NK-92 (cell line): ENCODE measurements at regions not wholly inside any gene's neighbourhood (a gene's known extent, or its start where the extent isn't known, plus 50 kb on each side); places are given as distances from the start of the nearest gene placed in this dataset.
"Not testable (repeated sequence)": the region's sequence is repeated elsewhere in the genome, so short reads cannot be mapped to it uniquely, and the experiment has no call there.

Experiments used
- DNase-seq: peaks from one replicate; lab custom pipeline; 2025; ENCODE audit not compliant: unreplicated experiment; lab: John Stamatoyannopoulos, UW

DNA sequence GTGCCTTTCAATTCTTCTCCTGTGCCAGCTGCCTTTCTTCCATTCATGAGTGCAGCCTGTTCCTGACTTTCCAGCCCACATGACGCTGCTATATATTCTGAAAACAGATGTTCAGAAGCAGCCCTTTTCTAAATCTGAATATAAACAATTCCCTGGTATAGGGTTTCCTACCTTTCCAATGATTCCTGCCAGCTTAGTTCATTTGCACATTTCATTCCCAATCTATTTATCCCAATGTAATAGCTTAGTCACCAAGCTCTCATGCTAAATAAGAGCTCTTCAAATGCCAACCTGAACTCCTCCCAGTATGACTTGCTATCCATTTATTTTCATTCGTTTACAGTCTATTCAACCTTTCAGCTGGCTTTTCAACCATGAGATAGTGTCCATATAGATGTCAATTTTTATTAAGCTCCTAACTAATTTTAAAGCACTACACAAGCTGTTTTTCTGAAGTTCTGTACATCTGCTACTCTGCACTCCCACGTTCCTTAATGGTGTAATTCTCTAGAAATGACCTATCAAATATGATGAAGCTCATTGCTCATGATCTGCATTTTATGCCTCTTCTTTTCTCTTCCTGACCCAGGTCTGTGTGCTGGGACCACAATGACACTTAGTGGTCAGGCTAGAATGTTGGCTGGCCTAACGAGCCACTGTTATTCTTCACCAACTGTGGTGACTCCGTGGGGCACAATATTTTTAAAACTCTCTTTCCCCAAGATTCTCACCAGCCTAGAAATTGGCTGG is 605.0 kb upstream of the TBL1XR1 start:
- DNase-seq: no peak

DNA sequence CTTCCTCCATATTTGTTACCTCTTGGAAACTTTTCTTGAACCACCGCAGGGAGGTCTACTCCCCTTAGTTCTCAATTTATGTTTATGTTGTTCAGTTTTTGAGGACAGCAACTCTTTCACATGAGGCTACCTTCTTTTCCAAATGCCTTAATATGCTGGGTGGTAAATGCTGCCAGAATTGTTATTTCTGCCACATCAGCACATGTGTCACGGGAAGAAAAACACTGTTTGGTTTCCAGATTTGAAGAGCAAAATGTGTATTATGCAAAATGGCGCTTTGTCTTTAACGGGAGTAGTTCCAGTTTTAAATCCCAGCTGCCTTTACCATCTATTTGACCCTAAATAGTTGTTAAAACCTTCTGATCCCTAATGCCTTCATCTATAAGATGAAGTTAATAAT is 606.2 kb upstream of the TBL1XR1 start:
- DNase-seq: no peak

DNA sequence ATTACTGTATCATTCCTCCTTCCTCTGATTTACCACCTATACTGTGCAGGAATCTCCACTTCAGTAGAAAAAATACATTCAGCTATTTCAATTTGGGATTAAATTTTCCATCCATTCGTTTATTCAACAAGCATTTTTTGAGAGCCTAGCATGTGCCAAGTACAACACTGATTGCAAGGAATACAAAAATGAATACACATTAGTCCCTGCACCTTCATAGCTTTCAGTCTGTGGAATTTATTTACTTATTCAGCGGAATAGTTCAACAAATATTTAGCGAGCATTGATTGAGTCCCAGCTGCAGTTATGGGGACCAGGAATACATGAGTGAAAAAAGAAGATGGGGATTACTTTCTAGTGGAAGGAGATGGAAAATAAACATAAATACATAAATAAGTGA is 606.8 kb upstream of the TBL1XR1 start:
- no peak for DNase-seq

DNA sequence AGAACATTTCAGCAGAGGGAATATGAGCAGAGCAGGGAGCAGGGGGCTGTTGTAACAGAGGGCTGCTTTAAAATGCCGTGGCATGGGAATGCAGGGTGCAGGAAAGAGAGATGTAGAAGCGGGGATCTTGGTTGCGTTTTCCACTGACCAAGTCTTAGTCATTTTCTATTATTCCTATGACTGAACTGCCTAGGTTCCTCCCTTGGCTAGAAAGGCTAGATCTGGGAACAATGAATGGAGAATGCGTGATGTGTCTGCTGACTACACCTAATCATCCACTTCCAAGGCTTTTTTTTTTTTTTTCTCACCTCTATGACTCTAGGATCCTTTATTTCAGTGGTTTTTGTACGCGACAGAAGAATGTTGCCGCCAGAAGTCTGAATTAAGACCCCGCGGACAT is 607.4 kb upstream of the TBL1XR1 start:
- no peak for DNase-seq

DNA sequence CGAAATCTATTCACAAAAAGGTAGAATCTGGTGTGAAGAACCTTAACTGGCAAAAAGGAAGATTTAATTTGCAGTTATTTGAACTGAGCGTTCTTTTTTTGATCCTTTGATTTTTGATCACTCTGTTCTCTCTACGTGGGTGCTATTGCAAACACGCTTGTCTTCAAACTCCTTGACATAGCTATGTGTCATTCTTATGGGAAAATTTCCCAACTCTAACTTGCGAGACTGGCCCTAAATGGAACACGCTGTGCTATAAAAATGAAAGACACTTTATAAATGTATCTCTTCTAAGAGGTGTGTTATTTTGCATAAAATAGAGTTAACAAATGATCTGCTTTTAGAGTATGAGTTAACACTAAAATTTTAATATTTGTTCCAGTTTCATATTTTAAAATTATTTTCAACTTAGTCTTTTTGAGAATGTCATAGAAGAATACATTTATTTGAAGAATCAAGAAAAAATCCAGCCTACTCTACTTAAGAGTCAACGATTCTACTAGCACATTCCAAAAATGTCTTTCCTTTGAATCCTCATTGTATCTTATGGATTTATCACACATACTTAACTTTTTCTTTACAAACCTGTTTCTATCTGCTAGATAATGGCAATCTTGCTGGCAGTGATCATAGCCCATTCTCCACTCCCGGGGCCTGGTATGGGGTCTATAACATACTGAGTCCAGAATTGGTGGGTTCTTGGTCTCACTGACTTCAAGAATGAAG is 610.0 kb upstream of the TBL1XR1 start:
- DNase-seq: no peak

DNA sequence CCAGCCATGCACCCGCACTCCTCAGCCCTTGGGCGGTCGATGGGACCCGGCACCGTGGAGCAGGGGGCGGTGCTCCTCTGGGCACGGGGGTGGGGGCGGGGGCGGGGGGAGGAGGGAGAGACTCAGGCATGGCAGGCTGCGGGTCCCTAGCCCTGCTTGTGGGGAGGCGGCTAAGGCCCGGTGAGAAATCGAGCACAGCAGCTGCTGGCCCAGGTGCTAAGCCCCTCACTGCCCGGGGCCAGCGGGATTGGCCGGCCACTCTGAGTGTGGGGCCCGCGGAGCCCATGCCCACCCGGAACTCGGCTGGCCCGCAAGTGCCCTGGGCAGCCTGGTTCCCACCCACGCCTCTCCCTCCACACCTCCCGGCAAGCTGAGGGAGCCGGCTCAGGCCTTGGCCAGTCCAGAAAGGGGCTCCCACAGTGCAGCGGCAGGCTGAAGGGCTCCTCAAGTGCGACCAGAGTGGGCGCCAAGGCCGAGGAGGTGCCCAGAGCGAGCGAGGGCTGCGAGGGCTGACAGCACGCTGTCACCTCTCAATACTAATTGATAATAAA is 611.7 kb upstream of the TBL1XR1 start:
- not testable (repeated sequence) for DNase-seq

DNA sequence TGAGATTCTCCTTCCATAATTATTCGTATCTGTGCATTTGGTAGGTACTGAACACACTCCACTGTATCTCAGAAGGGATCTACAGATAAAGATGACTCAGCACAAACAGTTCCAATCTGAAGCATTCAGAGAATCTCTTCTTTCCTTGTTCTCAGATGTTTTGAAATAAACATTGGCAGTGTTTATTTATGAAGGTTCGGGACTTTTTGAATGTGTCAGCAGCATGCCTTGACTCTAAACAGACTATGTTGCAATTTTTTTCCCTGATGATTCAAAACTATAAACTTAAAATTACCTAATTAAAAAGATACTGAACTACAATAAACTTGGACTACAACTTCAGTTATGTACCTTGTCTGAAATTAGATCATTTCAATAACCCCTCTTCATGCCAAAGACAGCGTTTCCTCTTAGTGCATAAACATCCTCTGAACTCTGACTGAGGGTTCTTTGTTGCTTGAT is 612.9 kb upstream of the TBL1XR1 start:
- no peak for DNase-seq

DNA sequence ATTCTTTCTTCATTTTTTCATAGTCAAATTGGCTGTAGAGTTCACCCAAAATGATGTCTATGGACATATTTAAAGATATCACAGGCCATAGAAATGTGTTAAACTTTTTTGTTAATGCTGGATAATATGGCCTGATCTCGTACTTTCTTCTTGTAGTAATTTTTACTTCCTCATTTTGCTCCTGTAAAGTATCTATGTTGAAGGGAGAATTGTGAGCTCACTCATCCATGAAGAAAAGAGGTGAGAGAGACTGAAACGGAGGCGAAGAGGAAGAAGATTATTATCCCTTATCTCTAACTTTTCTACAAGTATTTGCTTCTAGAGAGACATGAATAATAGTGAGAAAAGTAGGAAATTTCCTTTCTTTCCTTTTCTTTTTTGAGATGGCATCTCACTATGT is 613.8 kb upstream of the TBL1XR1 start:
- DNase-seq: no peak

DNA sequence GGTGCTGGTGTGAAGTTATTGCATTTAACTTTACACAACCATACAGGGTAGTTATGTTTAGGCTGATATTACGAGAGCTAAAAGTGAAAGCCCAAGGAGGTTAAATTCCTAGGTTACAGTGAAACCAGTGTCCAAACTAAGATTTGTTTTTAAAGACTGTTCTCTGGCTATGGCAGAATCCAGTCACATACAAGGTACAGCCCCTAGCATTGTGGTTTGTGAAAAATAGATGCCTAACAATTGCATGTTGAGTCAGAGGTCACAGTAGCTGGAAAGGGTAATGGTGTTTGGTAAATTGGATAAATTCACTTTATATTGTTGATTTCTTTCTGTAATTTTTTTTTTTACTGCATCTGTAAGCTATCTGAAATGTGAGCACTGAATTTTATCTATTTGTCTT is 614.6 kb upstream of the TBL1XR1 start:
- DNase-seq: no peak

DNA sequence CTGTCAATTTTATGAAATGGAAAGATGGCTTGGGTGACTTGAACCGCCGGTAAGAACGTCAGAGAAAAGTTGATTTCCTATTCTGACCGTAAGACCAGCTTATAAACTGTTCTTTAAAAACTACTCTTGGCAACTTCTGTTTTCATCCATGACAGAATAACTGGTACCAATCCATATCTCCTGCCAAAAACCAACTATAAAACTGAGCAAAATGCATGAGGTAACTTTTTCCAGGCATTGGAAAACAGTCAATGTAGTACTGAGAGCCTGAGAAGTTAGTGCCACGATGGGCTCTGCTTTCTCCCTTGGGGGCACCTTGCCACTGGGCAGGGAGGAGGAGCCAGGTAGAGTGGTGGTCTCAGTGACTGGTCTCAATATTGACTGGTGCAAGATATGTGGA is 615.2 kb upstream of the TBL1XR1 start:
- DNase-seq: no peak

DNA sequence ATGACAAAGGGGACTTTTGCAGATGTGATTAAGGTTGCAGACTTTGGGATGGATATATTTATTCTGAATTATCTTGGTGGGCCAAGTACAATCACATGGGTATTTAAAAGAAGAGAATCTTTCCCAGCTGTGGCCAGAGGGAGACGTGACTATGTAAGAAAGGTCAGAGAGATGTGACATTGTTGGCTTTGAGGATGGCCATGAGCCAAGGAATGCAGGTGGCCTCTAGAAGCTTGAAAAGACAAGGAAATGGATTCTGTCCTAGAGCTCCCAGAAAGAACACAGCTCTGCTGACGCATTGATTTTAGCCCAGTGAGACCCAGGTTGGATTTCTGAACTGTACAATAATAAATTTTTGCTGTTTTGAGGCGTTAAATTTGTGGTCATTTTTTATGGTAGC is 616.0 kb upstream of the TBL1XR1 start:
- no peak for DNase-seq

DNA sequence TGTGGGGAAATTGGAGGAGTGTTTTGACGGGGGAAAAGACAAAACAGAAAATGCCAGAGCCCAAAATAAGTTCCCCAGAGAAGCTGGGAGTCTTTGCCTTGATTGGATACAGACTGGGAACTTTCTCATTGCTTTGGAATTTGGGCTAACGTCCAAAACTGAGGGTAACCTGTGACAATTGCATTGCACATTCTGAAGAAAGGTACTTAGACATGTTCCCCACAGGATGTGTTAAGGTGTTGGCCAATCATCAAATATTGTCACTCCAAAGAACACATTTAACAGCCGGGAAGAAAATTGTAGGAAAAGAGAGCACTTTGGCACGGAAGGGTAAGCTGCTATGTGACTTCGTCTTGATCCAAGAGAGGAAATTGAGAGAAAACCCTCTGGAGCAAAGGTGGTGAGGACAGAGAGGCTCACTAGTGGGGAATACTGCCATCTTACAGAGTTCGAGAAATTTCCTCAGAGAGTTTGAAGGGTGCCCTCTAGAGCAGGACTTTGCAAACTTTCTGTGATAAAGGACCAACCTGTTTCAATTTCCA is 619.5 kb upstream of the TBL1XR1 start:
- DNase-seq: no peak

DNA sequence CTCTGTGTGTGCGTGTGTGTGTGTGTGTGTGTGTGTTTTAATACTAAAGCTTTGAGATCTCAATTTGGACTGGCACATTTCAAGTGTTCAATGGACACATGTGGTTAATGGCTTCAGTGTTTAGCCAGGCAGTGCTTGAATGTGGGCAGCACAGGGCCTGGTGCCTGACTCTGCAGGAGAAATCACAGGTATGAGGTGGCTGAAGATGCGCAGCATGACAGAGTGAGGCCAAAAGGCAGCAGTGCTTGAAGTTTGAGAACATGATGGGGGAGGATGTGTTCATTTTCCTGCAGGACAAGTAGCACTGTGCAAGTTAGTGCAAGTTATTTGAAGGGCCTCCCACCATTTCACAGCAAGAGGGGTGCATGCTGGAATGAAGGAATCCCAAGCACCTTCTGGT is 620.5 kb upstream of the TBL1XR1 start:
- no peak for DNase-seq

DNA sequence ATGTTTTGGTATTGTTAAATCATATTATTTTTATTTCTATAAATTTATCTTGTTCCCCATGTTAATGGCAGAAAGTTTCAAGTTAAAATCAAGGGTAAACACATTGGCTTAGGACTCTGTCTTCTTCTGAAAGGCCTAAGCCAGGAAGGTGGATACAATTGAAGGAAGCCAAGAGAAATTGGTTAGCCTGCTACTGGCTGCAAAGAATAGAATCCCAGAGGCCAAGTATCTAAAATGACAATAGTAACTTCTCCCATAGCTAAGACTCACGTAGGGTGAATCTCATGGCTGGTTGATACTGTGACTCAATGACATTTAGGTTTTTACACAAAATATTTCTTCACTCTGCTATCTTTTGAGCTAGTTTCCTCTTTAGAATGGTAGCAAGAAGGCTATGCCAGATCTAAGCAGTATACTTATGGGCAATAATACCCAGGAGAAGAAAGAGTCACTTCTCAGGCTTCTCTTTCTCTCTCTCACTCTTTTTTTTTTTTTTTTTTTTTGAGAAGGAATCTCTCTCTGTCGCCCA is 621.5 kb upstream of the TBL1XR1 start:
- no peak for DNase-seq

DNA sequence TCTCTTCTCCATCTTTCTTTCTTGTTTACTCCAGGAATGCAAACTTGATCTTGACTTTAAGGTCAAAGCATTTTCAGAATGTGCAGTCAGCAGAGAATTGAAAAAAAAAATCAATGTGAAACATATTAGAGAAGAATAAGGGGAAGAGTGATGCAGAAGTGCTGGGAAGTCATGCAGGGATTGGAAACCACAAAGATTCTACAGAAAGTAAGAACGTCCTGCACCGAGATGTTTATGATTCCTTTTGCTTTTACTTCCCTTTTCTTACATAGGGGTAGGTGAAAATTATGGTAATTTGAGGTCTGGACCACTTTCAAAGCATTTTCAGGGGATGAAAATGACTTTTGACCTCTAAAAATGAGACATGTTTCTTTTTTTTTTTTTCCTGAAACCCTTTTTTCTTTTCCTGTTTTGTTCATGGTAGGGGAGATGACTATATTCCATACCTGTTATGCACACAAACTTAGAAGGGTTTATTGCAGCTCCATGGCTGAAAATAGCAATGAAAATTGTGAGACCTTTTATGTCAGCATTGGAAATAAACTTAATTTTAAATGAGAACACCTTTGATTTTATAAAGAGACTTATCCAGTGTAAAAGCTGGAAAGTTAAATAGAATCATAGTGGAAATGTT is 623.5 kb upstream of the TBL1XR1 start:
- no peak for DNase-seq

DNA sequence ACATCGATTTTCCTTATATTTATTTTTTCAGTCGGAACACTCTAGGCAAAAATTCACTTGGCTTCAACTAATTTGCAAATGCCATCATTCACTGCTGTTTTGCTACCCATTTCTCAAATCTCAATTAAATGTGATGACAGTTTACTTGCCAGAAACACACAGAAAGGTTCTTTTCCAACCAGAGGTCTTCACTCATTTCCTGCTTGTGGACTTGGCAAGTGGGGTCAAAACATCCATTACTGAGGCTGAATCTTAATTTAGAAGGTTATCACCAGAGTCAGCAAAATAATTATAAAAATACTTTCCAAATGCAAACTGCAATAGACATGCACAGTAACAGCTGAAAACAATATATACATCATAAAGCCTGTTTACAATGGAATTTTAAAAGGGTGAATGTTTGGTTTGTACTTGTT is 625.4 kb upstream of the TBL1XR1 start:
- DNase-seq: no peak

DNA sequence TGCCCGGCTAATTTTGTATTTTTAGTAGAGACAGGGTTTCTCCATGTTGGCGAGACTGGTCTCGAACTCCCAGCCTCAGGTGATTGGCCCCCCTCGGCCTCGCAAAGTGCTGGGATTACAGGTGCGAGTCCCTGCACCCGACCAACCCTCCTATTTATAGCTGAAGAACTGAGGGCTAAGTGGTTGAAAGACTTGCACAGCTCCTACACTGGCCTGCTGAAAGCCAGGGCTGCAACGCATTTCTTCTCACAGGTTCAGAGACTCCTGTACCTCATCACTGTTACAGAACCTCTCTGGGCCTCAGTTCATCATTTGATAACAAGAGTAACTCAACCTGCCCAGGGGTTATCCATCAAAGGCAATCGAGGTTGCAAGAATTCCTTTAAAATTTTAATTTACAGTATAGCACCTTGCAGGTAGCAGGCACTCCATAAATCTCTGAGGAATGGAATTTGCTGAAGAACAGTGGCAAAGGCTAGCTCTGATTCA is 626.5 kb upstream of the TBL1XR1 start:
- DNase-seq: no peak

DNA sequence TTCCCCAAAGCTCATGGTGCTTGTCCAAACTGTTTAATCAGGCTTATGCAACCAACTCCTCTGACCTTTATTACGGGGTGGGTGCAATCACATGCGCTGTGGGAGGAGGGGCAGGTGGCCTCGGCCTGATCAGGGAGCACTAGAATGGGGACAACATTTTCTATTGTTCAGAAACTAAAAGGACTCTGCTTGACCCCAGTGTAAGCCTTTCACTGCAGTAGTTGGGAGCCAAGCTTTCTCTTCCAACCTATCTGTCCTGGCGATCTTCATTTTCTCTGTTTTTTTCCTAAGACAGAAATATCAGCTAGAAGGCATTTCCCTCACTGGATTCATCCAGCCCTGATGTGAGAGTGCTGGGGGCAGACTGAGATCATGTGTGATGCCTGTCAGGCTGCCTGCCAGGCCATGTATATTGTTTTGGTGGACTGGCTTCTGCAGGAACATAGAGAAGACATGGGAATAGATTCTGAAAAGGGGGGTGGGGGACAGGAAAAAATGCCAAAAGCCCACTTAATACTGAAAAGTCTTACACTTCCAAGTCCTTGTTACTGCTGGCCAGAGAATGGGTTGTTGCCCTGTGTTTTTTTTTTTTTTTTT is 627.0 kb upstream of the TBL1XR1 start:
- no peak for DNase-seq

DNA sequence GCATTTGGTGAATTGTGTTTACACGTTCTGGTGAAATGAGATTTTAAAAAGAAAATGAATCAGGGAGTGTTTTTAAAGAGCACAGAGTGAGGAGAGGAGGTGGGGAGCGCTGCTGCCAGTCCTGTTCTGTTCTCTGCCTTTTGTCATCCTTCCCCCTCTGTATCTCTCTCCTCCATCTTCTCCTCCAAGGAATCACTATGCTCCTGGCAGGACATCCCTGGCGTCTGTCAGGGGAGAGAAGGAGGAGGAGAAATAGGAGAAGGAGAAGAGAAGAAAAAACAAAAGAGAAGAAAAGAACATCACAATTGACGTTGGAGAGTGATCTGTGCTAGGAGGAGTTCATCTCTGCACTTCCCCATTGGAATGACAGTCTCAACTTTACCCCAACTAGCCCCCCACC is 627.6 kb upstream of the TBL1XR1 start:
- DNase-seq: no peak

DNA sequence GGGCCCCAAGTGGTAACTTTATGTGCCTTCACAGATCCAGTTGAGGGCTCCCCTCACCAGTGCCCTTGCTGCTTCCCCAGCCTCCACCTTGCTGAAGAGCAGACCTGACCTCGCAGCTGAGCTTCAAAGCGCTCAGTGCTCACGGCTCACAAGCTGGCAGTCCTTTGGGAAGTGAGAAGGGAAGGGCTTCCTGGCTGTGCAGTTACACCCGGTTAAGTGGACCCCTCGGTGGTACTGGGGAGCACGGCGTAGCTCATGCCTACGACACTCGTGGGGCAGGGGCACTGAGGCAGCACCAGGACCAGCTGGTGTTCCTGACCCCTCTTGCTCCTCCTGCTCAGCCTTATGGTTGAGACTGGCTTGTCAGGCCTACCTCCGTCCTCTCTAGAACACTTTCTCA is 629.0 kb upstream of the TBL1XR1 start:
- no peak for DNase-seq
